Esophagus muscularis mucosa (tissue), 3 donors: ENCODE measurements at regions not wholly inside any gene's neighbourhood (a gene's known extent, or its start where the extent isn't known, plus 50 kb on each side); places are given as distances from the start of the nearest gene placed in this dataset.

Source experiments
- POLR2A ChIP-seq: fragments of 450-650 bp; IDR thresholded peaks from one replicate; pipeline ENCODE4 v1.6.1; 2017; ENCODE audit warnings: antibody characterized with exemption, moderate library complexity, mild to moderate bottlenecking, low read depth
- TF ChIP-seq, protein P1 (sequence below), 3 experiments: fragments of 200-600 bp in 2 of 3; fragments of 450-650 bp in 1 of 3; sonication (generic) in 2 of 3; IDR thresholded peaks; one replicate each; pipeline ENCODE4 v1.5.1; 2017 to 2019; ENCODE audit warnings: antibody characterized with exemption in 3 of 3, mild to moderate bottlenecking in 2 of 3, moderate library complexity in 1 of 3

DNA sequence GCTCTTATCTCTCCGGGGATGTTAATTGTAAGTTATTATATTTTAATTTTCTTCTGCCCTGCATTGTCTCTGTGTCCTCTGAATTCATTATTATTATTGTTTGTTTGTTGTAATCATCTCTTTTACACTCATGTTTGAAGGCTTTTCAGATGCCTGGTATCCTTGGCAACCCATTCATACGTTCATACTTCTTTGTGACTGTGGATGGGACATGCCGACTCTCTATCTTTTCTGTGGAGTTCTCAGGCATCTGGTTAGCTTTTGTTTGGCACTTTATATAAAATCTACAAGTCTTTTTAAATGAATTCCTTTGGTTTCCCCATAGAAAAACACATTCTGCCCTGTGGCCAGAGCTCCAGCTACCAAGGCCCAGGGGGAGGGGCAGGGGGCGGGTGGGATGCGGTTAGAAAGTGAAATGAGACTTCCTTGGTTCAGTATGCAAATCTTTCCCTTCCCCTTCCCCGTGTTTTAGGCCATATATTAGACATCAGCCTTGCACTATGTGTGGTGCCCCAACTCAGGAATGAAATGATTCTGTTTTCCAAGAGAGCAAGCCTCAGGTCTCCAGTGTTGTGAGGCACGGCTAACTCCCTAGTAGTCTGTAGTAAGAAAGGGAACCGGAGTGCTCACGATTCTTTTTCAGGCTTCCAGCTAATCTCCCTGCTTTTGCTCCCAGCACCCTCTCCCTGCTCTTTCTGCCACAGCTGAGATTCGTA lies 79.2 kb downstream of the SST start:
- TF ChIP-seq, protein P1, sequence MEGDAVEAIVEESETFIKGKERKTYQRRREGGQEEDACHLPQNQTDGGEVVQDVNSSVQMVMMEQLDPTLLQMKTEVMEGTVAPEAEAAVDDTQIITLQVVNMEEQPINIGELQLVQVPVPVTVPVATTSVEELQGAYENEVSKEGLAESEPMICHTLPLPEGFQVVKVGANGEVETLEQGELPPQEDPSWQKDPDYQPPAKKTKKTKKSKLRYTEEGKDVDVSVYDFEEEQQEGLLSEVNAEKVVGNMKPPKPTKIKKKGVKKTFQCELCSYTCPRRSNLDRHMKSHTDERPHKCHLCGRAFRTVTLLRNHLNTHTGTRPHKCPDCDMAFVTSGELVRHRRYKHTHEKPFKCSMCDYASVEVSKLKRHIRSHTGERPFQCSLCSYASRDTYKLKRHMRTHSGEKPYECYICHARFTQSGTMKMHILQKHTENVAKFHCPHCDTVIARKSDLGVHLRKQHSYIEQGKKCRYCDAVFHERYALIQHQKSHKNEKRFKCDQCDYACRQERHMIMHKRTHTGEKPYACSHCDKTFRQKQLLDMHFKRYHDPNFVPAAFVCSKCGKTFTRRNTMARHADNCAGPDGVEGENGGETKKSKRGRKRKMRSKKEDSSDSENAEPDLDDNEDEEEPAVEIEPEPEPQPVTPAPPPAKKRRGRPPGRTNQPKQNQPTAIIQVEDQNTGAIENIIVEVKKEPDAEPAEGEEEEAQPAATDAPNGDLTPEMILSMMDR (IDR thresholded peaks at IDR 0.05), result no peak
- no peak for TF ChIP-seq POLR2A
